ENCODE measurements at regions not wholly inside any gene's neighbourhood (a gene's known extent, or its start where the extent isn't known, plus 50 kb on each side); places are given as distances from the start of the nearest gene placed in this dataset.

DNA sequence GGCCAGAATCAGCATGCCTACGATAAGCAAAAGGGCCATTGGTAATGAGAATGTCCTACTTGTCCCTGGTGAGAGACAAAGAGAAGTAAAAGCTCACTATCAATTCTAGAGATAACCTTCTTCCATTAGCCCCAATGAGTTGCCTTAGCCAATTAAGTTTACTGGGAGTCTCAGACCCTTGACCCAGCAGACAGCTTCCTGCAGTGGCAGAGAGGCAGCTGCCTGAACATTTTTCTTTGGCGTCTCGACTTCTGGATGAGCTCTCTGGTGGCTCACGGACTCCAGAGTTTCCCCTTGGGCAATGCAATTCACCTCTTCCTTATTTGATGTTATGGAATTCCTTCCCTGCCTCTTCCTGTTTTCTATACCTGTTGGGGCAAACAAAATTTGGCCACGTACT lies 1034.4 kb downstream of the NAALADL2 start:
- no peaks in the 10 kb centered on the region for H3K9me3 ChIP-seq (ENCODE audit: control insufficient read depth, low read length)
- H2AFZ ChIP-seq: no peak overlapping the region
- H3K4me1 ChIP-seq: no peaks in the 10 kb centered on the region
- H3K4me2 ChIP-seq (ENCODE audit: low read length): no peak overlapping the region
- no peaks in the 10 kb centered on the region for H3K36me3 ChIP-seq (ENCODE audit: control insufficient read depth, insufficient read depth, low read length)
- TF ChIP-seq, protein P1, sequence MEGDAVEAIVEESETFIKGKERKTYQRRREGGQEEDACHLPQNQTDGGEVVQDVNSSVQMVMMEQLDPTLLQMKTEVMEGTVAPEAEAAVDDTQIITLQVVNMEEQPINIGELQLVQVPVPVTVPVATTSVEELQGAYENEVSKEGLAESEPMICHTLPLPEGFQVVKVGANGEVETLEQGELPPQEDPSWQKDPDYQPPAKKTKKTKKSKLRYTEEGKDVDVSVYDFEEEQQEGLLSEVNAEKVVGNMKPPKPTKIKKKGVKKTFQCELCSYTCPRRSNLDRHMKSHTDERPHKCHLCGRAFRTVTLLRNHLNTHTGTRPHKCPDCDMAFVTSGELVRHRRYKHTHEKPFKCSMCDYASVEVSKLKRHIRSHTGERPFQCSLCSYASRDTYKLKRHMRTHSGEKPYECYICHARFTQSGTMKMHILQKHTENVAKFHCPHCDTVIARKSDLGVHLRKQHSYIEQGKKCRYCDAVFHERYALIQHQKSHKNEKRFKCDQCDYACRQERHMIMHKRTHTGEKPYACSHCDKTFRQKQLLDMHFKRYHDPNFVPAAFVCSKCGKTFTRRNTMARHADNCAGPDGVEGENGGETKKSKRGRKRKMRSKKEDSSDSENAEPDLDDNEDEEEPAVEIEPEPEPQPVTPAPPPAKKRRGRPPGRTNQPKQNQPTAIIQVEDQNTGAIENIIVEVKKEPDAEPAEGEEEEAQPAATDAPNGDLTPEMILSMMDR (IDR thresholded peaks at IDR 0.05): no peak
- H3K27ac ChIP-seq: no peak overlapping the region
- no peaks in the 10 kb centered on the region for H3K27me3 ChIP-seq (ENCODE audit: control insufficient read depth, insufficient read depth, low read length)
- H3K4me3 ChIP-seq (ENCODE audit: low read depth, low read length): no peak overlapping the region
- H3K79me2 ChIP-seq: no peaks in the 10 kb centered on the region
- no peak overlapping the region for H3K9ac ChIP-seq

DNA sequence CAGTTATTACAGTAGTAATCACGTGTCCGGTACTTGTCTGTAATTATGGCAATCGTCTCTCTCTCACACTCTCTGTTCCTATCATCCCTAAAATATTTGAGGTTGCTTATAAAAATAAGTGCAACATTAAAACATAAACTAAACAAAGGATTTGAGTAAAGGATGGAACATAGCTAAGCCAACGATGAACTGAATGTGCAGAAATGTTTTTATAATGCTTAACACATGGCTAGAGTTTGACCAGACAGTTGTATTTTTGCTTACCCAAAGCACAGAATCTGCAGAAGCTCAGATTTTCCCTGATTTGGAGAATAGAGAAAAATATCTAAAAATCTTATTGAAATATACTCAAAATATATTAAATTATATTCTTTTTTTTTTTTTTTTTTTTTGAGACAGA lies 1030.9 kb downstream of the NAALADL2 start:
- H3K27me3 ChIP-seq (ENCODE audit: control insufficient read depth, insufficient read depth, low read length): no peaks in the 10 kb centered on the region
- H3K9ac ChIP-seq: no peak overlapping the region
- no peaks in the 10 kb centered on the region for H3K79me2 ChIP-seq
- no peaks in the 10 kb centered on the region for H3K4me1 ChIP-seq
- H3K36me3 ChIP-seq (ENCODE audit: control insufficient read depth, insufficient read depth, low read length): no peaks in the 10 kb centered on the region
- TF ChIP-seq, protein P1 (IDR thresholded peaks at IDR 0.05): no peak
- H3K4me2 ChIP-seq (ENCODE audit: low read length): no peak overlapping the region
- H3K4me3 ChIP-seq (ENCODE audit: low read depth, low read length): no peak overlapping the region
- H2AFZ ChIP-seq: no peak overlapping the region
- no peak overlapping the region for H3K27ac ChIP-seq
- H3K9me3 ChIP-seq (ENCODE audit: control insufficient read depth, low read length): no peaks in the 10 kb centered on the region

DNA sequence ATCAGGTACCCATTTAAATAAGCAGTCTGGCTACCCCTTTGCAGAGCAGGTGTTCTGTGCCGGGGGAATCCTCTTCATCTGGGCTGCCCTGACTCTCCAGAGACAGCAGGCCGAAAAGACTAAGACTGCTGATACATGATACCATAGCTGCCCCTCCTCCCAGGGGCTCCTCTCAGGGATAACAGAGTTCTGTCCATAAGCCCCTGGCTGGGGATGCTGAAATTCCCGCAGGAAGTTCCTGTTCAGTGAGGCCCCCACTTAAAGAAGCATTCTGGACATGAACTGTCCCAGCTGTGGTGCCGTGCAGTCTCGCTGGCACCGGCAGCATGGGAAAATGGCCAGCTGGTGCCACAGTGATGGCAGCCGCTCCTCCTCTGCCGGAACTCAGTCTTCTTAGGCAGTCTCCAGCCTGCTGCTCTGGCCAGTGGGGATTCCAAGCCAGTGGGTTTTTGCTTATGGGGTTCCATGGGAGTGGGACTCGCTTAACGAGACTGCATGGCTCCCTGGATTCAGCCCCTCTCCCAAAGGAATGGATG lies 1026.2 kb downstream of the NAALADL2 start:
- TF ChIP-seq, protein P1 (IDR thresholded peaks at IDR 0.05): no peak
- no peak overlapping the region for H3K27ac ChIP-seq
- no peaks in the 10 kb centered on the region for H3K4me1 ChIP-seq
- H3K27me3 ChIP-seq (ENCODE audit: control insufficient read depth, insufficient read depth, low read length): no peaks in the 10 kb centered on the region
- no peak overlapping the region for H3K4me3 ChIP-seq (ENCODE audit: low read depth, low read length)
- H3K9me3 ChIP-seq (ENCODE audit: control insufficient read depth, low read length): no peaks in the 10 kb centered on the region
- H3K9ac ChIP-seq: no peak overlapping the region
- H3K4me2 ChIP-seq (ENCODE audit: low read length): no peak overlapping the region
- H3K36me3 ChIP-seq (ENCODE audit: control insufficient read depth, insufficient read depth, low read length): no peaks in the 10 kb centered on the region
- no peak overlapping the region for H2AFZ ChIP-seq
- H3K79me2 ChIP-seq: no peaks in the 10 kb centered on the region

DNA sequence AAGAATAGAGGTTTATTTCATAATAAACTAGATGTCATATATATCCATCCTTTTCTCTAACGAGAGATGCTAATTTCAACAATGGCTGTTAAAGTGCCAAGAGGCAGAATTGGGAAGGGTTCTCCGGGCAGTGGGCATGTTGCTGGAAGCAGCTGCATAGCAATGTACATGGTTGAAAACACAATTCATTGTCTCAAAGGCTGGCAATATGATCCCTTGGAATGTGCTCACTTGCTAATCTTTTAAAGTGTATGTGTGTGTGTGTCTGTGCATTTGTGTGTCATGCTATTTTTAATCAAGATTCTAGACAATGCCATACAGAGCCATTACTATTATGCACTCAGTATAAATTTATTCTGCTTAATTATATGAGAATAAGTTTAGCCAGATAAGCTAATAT lies 1020.3 kb downstream of the NAALADL2 start:
- Histone ChIP-seq H3K4me1 (no peaks in the 10 kb centered on the region), H3K79me2 (no peaks in the 10 kb centered on the region), H3K4me2 (ENCODE audit: low read length) (no peak overlapping the region), H3K9me3 (ENCODE audit: control insufficient read depth, low read length) (no peaks in the 10 kb centered on the region), H3K4me3 (ENCODE audit: low read depth, low read length) (no peak overlapping the region), H3K9ac (no peak overlapping the region), H2AFZ (no peak overlapping the region), H3K27me3 (ENCODE audit: control insufficient read depth, insufficient read depth, low read length) (no peaks in the 10 kb centered on the region), H3K36me3 (ENCODE audit: control insufficient read depth, insufficient read depth, low read length) (no peaks in the 10 kb centered on the region), H3K27ac (no peak overlapping the region)
- TF ChIP-seq, protein P1 (IDR thresholded peaks at IDR 0.05): no peak

DNA sequence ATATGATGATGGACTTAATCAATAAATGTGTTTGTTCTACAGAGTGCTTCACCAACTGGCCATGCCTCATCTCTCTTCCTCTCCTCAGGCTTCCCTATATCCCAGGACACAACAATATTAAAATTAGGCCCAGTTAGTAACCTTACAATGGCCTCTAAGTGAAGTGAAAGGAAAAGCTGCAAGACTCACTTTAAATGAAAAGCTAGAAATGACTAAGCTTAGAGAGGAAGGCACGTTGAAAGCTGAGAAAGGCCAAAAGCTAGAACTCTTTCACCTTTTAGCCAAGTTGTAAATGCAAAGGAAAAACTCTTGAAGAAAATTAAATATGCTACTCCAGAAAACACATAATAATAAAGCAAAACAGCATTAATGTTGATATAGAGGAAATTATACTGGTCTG lies 1010.3 kb downstream of the NAALADL2 start:
- no peaks in the 10 kb centered on the region for H3K36me3 ChIP-seq (ENCODE audit: control insufficient read depth, insufficient read depth, low read length)
- TF ChIP-seq, protein P1 (IDR thresholded peaks at IDR 0.05): no peak
- H2AFZ ChIP-seq: no peak overlapping the region
- H3K4me3 ChIP-seq (ENCODE audit: low read depth, low read length): no peak overlapping the region
- no peaks in the 10 kb centered on the region for H3K4me1 ChIP-seq
- H3K9me3 ChIP-seq (ENCODE audit: control insufficient read depth, low read length): no peaks in the 10 kb centered on the region
- H3K9ac ChIP-seq: no peak overlapping the region
- H3K4me2 ChIP-seq (ENCODE audit: low read length): no peak overlapping the region
- H3K27me3 ChIP-seq (ENCODE audit: control insufficient read depth, insufficient read depth, low read length): no peaks in the 10 kb centered on the region
- no peak overlapping the region for H3K27ac ChIP-seq
- H3K79me2 ChIP-seq: no peaks in the 10 kb centered on the region

Measured in parathyroid adenoma (tissue), 2 donors.